IPS DF 4.7 (cell line): ENCODE measurements at regions not wholly inside any gene's neighbourhood (a gene's known extent, or its start where the extent isn't known, plus 50 kb on each side); places are given as distances from the start of the nearest gene placed in this dataset.
"Not testable (repeated sequence)": the region's sequence is repeated elsewhere in the genome, so short reads cannot be mapped to it uniquely, and the experiment has no call there.

Source experiments
- DNase-seq: peaks from one replicate; pipeline ENCODE4 v3.0.0-alpha.2; 2013; ENCODE audit warnings: low spot score; ENCODE audit errors: extremely low read depth

DNA sequence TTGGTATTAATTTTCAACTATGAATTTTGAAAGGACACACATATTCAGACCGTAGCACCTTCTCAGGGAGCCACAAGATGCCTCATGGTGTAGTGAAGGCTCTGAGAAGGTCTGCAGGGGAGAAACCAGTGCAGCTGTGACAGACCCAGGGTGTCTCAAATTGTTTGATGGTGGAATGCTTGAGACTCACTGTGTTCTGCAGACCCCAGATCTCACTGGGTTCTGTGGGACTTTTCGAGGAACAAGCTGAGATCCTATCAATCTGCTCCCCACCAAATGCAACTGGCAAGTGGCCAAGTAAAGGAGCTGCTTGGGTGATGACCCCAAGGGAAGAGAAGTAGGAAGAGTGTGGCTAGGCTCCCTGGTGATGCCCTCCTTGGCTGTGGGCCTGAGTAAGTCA, 130.5 kb upstream of the UNC5B start:
- no peak for DNase-seq

DNA sequence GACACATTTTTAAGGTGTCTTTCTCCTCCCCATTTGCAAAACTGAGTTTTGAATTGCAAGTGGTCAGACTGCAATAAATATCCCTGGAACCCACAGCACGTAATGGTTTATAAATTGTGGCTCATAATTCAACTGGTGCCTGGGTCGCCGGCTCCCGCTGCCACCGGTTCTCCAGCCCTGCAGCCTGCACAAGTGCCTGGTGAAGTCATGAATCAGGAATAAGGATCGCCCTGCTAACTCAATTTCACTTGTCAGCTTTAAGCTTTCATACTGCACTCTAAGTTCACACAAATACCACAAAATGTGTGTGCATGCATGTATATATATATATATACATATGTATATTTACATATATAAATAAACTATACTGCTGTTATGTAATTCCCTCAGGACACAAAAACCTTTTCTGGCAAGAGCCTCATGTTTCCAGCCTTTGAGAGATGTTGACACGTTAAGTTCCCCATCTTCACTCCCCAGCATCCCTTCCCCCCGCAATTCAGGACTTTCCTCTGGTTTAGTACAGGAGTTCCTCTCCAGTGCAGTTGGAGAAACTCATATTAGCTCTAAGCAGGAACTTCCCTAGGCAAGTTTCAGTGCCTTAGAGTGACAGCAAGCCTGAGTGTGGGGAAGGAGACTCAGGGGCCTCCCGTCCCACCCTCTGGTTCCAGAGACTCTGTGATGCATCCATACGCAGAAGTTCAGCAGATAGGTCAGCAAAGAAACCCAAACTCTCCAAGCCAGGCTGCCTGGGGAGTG, 129.2 kb upstream of the UNC5B start:
- DNase-seq: no peak

DNA sequence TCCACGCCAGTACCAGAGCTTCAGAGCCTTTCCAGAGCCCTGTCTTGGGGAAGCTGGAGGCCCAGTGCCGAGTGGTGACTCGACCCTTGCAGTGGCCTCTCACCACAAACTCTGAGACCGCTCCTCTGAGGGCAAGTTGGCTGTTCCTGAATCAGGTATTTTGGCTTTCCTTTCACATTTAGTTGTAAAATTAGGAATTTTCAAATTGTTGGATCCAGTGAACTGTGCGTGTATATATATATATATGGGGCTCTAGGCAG, 128.7 kb upstream of the UNC5B start:
- no peak for DNase-seq

DNA sequence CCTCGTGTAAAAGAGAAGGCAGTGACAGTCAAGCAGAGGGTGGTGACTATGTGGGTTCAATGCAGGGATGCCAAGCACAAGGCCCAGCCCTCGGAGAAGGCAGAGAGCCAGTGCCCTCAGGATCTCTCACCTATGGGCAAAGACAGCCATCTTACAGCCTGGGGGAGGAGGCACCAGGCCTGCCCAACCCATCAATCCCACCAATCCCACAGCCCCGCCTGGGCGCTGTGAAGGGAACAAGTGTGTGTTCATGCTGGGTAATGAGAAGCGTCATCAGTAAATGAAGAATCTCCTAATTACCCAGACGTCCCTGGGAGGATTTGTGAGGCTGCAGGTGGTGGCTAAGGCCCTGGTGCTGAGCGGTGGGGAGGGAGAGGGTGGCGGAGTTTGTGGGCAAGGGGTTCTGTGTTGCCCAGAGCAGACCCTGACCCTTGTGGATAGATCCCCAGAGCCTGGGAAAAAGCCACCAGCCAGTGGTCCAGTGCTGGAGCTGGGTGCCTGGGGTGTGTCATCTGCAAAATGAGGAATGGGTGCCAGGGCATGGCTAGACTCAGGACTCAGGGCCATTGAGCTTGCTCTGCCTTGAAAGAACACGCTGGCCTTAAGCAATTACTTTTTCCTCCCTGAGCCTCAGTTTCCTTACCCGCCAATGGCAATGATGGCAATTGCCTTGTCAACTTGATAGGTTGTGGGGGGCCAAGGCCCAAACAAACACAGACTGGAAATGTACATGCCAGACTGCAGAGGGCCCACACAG, 128.1 kb upstream of the UNC5B start:
- DNase-seq: no peak

DNA sequence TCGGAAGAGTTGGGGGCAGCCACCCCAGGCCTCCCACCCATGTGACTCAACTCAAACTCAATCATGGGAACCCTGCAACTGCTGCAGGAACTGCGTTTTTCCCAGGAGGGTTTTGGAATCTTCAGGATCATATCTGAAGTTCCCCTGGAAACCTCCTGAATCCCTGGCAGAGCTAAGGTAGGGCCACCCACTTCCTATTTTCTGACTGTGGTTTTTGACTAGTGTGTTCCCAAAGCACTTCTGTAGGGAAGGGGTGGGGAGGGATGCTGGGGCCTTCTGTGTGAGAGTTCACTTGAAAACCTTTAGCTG, 127.6 kb upstream of the UNC5B start:
- no peak for DNase-seq

DNA sequence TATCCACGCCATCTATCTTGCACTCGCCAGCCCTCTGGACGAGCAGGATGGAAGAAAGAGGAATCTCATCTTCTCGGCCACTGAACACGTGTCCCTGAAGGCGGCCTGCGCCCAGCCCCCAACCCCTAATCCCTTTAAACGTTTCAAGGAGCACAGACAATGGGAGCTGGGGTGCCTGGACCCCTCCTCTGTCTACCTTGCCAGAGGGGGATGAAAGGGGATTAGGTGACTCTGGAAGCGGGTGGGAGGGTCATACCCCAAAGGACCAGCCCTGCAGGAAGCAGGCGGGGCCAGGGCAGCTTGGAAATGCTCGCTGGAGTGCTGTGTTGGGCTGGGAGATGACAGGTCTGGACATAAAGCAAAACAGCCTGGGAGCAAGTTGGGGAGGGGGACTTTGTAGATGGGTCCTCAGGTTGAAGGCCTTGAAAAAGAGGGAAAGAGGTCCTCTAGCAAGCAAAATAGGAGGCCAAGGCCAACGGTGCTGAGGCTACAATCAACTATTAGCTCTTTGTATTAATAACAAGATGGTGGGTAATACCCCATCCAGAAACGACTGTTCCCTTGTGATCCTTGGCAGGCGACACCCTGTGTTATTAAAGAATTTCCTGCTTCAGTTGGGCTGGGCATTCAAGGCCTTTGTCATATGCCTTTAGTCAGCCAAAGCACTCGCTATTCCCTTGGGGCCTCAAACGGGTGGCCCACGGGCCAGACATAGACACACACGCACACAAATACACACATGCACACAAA, 126.5 kb upstream of the UNC5B start:
- no peak for DNase-seq

DNA sequence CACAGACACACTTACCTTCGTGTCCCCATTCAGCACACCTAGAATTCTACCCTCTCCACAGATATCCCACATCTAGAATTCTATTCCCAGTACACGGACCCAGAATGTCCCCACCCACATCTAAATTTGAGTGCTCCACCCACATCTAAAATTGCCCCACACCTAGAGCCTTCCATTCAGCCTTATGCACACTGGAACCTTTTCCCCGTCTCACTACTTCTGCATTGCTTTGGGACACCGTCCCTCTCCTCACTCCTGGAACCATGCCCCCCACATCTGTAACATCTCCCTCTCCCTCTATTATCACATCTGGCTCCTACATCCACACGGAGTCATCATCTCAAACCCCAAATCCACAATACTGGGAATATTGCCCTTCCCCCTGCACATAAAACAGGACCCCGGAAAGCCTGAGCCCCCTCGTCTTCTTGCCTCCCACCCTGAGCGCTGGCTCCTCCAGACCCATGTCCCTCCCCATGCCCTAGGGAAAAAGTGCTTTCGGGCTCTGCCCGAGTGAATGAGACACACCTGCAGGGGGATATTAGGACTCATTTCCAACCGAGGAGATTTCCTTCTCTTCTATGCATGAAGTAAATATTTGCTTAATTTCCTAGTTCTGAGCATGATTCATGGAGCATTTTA, 125.8 kb upstream of the UNC5B start:
- no peak for DNase-seq

DNA sequence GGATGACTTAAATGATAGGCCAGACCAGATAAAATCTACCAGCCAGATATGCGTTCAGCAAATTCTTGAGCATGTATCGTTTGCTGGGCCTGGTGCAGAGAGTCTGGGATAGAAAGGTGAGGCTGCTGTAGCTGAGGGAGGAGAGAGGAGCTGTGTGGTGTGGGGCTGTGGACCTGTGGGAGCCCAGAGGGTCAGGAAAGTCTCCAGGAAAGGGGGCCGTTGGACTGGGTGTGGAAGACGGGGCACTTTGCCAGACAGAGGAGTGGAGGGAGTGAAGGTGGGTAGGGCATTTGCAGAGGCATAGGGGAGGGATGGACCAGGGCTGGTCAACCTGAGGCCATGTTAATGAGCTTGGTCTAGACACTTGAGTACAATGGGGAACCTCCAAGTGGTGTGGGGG, 124.7 kb upstream of the UNC5B start:
- DNase-seq: no peak

DNA sequence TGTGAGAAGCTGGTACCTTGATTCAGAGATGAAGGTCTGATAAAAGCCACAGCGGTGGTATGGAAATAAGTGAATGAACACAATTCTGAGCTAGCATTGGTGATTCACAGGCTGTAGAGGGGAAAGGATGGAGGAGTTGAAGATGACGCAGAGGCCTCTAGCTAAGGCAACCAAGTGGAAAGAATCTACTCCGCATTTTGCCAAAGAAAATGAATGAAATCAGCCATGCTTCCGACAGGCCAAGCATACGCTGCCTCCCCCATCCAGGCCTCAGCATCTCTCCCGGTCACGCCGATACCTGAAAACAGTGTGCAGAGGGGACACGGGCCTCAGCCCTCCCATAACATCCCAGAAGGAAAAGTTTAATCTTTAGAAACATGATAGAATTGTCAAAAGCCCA, 124.3 kb upstream of the UNC5B start:
- DNase-seq: no peak

DNA sequence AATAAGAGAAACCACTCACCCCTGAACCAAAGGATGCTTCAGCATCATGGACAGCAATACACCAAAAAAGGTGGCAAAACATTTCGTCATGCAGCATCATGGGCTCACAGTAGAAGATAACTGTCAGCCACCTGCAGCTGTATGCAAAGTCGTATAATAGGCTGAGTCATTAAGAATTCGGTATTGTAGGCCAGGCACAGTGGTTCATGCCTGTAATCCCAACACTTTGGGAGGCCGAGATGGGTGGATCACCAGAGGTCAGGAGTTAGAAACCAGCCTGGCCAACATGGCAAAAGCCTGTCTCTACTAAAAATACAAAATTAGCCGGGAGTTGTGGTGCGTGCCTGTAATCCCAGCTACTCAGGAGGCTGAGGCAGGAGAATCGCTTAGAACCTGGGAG, 123.8 kb upstream of the UNC5B start:
- DNase-seq: not testable (repeated sequence)

DNA sequence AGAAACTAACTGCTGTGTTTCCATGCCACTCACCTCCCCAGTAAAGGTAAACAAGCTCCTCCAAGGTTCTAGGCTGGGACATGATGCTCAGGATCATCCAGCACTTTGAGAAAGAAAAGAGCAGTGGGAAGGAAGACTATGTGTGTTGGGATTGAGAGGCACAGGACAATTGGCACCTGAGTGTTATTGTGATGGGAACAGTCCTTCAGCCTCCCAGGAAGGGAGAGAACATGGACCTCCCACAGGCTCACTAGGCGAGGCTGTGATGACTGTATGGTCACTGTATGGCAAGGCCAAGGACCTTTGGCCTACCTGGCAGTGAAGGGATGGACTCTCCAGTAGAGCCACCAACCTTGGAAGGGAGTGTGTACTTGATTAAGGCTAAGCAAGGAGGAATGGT, 123.2 kb upstream of the UNC5B start:
- no peak for DNase-seq

DNA sequence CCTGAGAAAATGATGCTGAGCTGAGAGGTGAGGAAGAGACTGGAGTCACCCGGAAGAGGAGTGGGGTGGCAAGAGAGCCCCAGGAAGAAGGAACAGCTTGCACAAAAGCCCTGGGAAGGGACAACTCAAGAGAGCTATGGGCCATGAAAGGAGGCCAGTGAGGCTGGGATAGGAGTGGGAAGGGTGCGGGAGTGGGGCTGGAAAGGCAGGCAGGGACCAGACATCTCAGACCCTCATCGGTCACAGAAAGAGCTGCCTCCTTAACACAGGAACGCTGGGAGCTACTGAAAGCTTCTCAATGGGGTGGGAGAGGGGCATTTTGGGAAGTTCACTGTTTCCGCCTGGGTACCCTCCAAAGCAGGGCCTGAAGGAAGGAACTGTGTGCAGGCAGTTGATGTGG, 122.0 kb upstream of the UNC5B start:
- no peak for DNase-seq

DNA sequence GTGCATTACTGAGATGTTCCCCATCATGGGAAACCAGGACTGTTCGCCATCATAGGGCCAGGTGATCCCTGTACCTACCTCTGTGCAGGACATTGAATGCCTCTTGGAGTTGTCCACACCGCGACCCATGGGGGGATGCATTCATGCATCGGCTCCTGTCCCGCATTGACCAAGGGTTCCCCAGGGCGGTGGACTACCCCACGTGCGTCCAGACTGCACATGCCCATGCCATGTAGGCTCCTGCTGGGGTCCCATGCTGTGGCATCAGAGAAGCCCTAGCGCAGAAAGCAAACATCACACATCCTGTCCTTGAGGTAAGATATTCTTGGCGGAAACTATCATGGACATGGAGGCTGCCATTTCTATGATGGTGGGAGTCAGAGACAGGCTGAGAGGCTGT, 121.6 kb upstream of the UNC5B start:
- DNase-seq: no peak

DNA sequence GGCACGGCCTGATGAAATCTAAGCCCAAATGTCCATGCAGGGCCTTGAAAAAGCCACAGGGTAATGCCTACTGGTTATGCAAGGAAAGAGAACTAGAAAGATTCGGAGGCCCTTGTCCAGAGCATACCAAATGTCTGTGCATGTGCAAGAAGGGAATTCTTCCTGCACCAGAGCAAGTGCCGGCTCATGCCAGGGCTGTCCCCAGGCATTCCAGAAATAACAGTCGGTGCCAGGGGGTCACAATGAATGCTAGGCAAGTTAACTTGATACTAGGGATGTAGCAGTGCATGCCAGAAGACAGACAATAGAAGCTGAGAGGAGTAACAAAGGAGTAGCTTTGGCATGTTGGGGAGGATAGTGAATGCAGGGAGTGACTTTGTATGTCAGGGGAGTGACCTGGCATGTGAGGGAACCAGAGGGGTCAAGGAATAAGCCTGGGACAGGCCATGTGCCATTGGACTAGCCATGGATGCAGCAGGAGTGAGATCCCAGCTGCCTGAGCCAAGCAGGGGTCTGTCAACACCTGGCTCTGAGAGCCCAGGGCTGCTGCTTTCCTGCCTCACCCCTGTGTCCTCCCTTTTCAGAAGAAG, 119.5 kb upstream of the UNC5B start:
- no peak for DNase-seq

DNA sequence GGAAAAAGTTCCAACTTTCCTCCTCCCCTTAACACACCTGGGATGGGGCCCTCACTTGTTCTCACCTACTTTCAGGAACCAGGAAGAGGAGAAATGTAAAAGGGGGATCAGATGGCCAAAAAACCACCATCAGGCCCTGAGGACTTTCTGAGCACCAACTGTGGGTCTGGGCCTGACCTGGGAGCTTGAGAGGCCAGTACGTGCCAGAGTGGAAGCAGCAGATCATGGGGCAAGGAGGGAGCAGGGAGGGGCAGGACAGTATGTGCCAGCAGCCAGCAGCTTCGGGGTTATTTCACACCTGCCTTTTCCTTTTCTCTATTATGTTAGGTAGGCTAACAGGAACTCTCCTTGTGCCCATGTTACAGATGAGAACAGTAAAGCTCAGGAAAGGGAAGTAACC, 118.8 kb upstream of the UNC5B start:
- no peak for DNase-seq

DNA sequence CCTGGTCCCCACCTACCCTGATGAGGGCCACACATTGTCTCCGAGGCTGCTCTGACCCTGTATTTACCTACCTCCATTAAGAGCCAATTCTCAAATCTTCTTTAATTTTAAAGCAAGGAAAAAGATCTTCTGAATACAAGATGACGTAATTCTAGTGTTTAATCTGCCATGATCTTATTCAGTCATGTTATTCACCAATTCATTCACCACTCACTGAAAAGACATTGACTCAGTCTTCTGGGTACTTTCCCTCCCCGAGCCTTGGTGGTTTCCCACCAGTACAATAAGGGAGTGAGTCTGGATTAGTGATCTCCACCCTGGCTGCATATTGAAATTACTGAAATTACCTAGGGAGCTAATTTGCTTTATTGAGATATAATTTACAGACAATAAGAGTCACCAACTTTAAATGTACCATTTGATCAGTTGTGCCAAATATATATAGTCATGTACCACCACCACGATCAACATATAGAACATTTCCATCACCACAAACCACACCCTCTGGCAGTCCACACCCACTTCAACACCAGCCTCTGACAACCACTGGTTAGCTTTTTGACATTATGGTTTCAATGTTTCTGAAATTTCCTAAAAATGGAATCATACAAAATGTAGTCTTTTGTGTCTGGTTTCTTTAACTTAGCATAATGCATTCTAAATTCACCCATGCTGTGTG, 117.5 kb upstream of the UNC5B start:
- no peak for DNase-seq

DNA sequence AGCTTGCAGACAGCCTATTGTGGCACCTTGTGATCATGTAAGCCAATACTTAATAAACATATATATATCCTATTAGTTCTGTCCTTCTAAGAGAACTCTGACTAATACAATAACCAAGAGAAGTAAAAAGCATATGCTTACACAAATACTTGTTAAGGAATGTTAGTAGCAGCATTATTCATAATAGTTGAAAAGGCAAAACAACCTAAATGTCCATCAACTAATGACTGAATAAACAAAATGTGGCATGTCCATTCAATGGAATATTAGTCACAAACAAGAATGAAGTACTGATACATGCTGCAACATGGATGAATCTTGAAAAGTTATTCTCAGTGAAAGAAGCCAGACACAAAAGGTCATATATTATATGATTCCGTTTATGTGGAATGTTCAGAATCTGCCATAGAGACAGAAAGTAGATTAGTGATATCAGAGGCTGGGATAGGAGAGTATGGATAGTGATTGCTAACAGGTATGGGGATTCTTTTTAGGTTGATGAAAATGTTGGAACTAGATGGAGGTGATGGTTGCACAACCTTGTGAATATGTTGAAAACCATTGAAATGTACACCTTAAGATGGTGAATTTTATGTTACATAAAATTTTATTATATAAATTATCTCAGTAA, 112.5 kb upstream of the UNC5B start:
- DNase-seq: no peak

DNA sequence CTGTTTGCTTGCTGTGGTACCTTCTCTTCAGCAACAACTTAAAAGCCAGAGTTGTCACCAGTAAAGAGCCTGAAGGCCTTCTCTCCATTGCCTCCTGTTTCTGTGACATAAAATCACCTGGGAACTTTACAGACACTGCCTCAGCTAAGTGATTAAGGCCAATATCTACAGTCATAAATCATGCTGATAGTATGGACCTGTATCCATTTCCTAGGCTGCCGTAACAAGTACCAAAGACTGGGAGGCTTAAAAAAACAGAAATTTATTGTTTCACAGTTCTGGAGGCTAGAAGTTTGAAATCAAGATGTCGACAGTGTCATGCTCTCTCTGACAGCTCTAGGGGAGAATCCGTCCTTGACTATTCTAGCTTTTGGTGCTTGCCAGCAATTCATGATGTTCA, 108.4 kb upstream of the UNC5B start:
- no peak for DNase-seq

DNA sequence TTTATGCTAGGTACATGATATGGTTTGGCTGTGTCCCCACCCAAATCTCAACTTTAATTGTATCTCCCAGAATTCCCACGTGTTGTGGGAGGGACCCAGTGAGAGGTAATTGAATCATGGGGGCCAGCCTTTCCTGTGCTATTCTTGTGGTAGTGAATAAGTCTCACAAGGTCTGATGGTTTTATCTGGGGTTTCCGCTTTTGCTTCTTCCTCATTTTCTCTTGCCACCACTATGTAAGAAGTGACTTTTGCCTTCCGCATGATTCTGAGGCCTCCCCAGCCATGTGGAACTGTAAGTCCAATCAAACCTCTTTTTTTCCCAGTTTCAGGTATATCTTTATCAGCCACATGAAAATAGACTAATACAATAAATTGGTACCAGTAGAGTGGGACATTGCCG, 106.2 kb upstream of the UNC5B start:
- not testable (repeated sequence) for DNase-seq

DNA sequence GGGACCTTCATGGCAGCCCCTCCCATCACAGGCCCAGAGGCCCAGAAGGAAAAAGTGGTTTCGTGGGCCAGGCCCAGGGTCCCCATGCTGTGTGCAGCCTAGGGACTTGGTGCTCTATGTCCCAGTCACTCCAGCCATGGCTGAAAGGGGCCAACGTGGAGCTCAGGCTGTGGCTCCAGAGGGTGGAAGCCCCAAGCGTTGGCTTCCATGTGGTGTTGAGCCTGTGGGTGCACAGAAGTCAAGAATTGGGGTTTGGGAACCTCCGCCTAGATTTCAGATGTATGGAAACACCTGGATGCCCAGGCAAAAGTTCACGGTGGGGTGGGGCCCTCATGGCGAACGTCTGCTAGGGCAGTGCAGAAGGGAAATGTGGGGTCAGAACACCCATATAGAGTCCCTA, 105.3 kb upstream of the UNC5B start:
- DNase-seq: not testable (repeated sequence)

DNA sequence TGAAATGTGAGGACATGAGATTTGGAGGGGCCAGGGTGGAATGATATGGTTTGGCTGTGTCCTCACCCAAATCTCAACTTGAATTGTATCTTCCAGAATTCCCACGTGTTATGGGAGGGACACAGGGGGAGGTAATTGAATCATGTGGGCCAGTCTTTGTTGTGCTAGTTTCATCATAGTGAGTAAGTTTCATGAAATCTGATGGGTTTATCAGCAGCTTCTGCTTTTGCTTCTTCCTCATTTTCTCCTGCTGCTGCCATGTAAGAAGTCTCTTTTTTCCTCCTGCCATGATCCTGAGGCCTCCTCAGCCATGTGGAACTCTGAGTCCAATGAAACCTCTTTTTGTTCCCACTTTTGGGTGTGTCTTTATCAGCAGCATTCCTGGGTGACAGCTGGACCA, 104.3 kb upstream of the UNC5B start:
- not testable (repeated sequence) for DNase-seq
